SU-DHL-6 (cell line): ENCODE measurements at regions not wholly inside any gene's neighbourhood (a gene's known extent, or its start where the extent isn't known, plus 50 kb on each side); places are given as distances from the start of the nearest gene placed in this dataset.

ENCODE experiments used
- H2AFZ ChIP-seq: fragments of 200-600 bp; sonication (generic); 2 replicates; pipeline ENCODE4 v1.6.1; 2014; ENCODE audit warnings: low read depth, mild to moderate bottlenecking, moderate library complexity, mixed read lengths, antibody characterized with exemption, low read length; ENCODE audit not compliant: severe bottlenecking
- H3F3A ChIP-seq: fragments of 200-600 bp; shearing (Covaris generic); 2 replicates; pipeline ENCODE4 v1.6.0; 2016; ENCODE audit warnings: antibody characterized with exemption, mild to moderate bottlenecking; ENCODE audit not compliant: insufficient read depth
- H3K27ac ChIP-seq: fragments of 200-600 bp; sonication (generic); 2 replicates; pipeline ENCODE4 v1.5.1; 2016; ENCODE audit warnings: low read depth, mild to moderate bottlenecking, low read length, moderate library complexity, mixed read lengths
- H3K27me3 ChIP-seq: fragments of 200-600 bp; sonication (generic), shearing (Covaris generic); 2 replicates; pipeline ENCODE4 v1.6.0; 2014; ENCODE audit warnings: mild to moderate bottlenecking, low read length
- H3K36me3 ChIP-seq: fragments of 200-600 bp; sonication (generic); 2 replicates; pipeline ENCODE4 v1.6.1; 2014; ENCODE audit warnings: mild to moderate bottlenecking, low read length, mixed read lengths
- H3K4me2 ChIP-seq: fragments of 300-600, 200-600 bp; shearing (Covaris generic), sonication (generic); 2 replicates; pipeline ENCODE4 v1.6.0; 2014; ENCODE audit warnings: low read length, low read depth, mild to moderate bottlenecking; ENCODE audit not compliant: poor library complexity, severe bottlenecking
- H3K4me3 ChIP-seq: fragments of 200-600 bp; sonication (generic); 2 replicates; pipeline ENCODE4 v1.5.1; 2014; ENCODE audit warnings: antibody characterized with exemption, low read length, mild to moderate bottlenecking, mixed read lengths; ENCODE audit not compliant: insufficient read depth, poor library complexity, severe bottlenecking
- H3K79me2 ChIP-seq: fragments of 200-600 bp; sonication (generic); 2 replicates; pipeline ENCODE4 v1.6.1; 2014; ENCODE audit warnings: mild to moderate bottlenecking, low read length, moderate library complexity; ENCODE audit not compliant: insufficient read depth
- H3K9ac ChIP-seq: fragments of 200-600 bp; sonication (generic); 2 replicates; pipeline ENCODE4 v1.7.0; 2014; ENCODE audit warnings: mild to moderate bottlenecking, low read length
- H3K9me2 ChIP-seq: fragments of 200-600 bp; sonication (generic); replicated peaks from 2 replicates; pipeline ENCODE4 v1.6.1; 2014; ENCODE audit warnings: low read length; ENCODE audit not compliant: insufficient read depth
- H3K9me3 ChIP-seq: fragments of 200-600 bp; sonication (generic); 2 replicates; pipeline ENCODE4 v1.6.1; 2014; ENCODE audit warnings: low read length, mixed read lengths; ENCODE audit not compliant: insufficient read depth
- H4K20me1 ChIP-seq: fragments of 200-600 bp; sonication (generic); 2 replicates; pipeline ENCODE4 v1.6.1; 2014; ENCODE audit warnings: low read depth, mild to moderate bottlenecking, antibody characterized with exemption, low read length, moderate library complexity, mixed read lengths
- CTCF ChIP-seq: fragments of 200-600 bp; sonication (generic); IDR thresholded peaks from one replicate; pipeline ENCODE4 v1.5.1; 2017; ENCODE audit warnings: antibody characterized with exemption, mild to moderate bottlenecking, low read length, moderate library complexity; ENCODE audit not compliant: insufficient read depth, poor library complexity, severe bottlenecking
- EZH2phosphoT487 ChIP-seq: fragments of 200-600 bp; sonication (generic), shearing (Covaris generic); conservative IDR thresholded peaks from 2 replicates; pipeline ENCODE4 v1.6.1; 2018; ENCODE audit warnings: mild to moderate bottlenecking, antibody characterized with exemption, low read length, moderate library complexity, mixed read lengths

DNA sequence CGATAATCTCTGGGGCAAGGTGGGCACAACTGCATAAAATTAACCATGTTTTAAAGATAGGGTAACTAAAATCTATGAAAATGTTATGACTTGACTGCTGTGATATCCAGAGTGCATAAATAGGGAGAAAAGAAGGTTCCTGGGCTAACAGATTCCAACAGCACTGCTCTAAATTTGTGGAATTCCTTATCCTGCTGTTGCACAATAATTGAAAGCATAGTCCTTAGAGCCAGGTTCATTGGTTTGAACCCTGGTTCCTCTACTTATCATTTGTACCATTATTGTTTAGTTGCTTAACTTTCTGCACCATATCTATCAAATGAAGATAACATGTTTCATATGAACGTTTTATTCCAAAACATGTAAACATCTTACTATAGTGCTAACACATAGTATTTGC lies 219.0 kb downstream of the NUF2 start:
- no peaks in the 10 kb centered on the region for H3K36me3 ChIP-seq

GRCh38 chr1:163544441-163544840 lies 222.7 kb downstream of the NUF2 start:
- no peaks in the 10 kb centered on the region for H3K9me2 ChIP-seq
- H3K27ac ChIP-seq: no peak overlapping the region
- H3K27me3 ChIP-seq: no peaks in the 10 kb centered on the region
- H4K20me1 ChIP-seq: no peaks in the 10 kb centered on the region
- H3K9me3 ChIP-seq: no peaks in the 10 kb centered on the region
- no peak for TF ChIP-seq CTCF
- no peak for TF ChIP-seq EZH2phosphoT487
- no peak overlapping the region for H3K4me2 ChIP-seq
- H3K4me3 ChIP-seq: no peak overlapping the region
- no peaks in the 10 kb centered on the region for H3K36me3 ChIP-seq
- H3K79me2 ChIP-seq: no peaks in the 10 kb centered on the region
- H3F3A ChIP-seq: no peaks in the 10 kb centered on the region
- no peak overlapping the region for H2AFZ ChIP-seq
- H3K9ac ChIP-seq: no peak overlapping the region

More for the DNA sequence above, 219.0 kb downstream of the NUF2 start:
- Histone ChIP-seq H3K4me3 (no peak overlapping the region), H3K4me2 (no peak overlapping the region), H2AFZ (no peak overlapping the region), H3K9me3 (no peaks in the 10 kb centered on the region), H3K9ac (no peak overlapping the region), H3K9me2 (no peaks in the 10 kb centered on the region), H4K20me1 (no peaks in the 10 kb centered on the region), H3K79me2 (no peaks in the 10 kb centered on the region), H3F3A (no peaks in the 10 kb centered on the region), H3K27ac (no peak overlapping the region), H3K27me3 (no peaks in the 10 kb centered on the region)
- no peak for TF ChIP-seq EZH2phosphoT487

GRCh38 chr1:163558162-163558561 lies 236.4 kb downstream of the NUF2 start:
- TF ChIP-seq EZH2phosphoT487: no peak
- TF ChIP-seq CTCF: no peak
- H4K20me1 ChIP-seq: no peaks in the 10 kb centered on the region
- no peaks in the 10 kb centered on the region for H3F3A ChIP-seq
- H3K4me3 ChIP-seq: no peak overlapping the region
- H3K9me2 ChIP-seq: no peaks in the 10 kb centered on the region
- no peak overlapping the region for H3K27ac ChIP-seq
- H3K27me3 ChIP-seq: no peaks in the 10 kb centered on the region
- no peak overlapping the region for H3K9ac ChIP-seq
- no peaks in the 10 kb centered on the region for H3K79me2 ChIP-seq
- no peak overlapping the region for H2AFZ ChIP-seq
- no peak overlapping the region for H3K4me2 ChIP-seq
- no peaks in the 10 kb centered on the region for H3K9me3 ChIP-seq
- no peaks in the 10 kb centered on the region for H3K36me3 ChIP-seq

- Histone ChIP-seq H2AFZ (no peak overlapping the region), H4K20me1 (no peaks in the 10 kb centered on the region), H3K36me3 (0 out of 2 replicates have a peak, but pooled peaks cover 2% of the 10 kb centered on the region), H3K9ac (no peak overlapping the region), H3K27ac (no peak overlapping the region), H3K79me2 (no peaks in the 10 kb centered on the region), H3F3A (no peaks in the 10 kb centered on the region), H3K4me3 (no peak overlapping the region), H3K9me3 (no peaks in the 10 kb centered on the region), H3K27me3 (no peaks in the 10 kb centered on the region), H3K4me2 (no peak overlapping the region), H3K9me2 (no peaks in the 10 kb centered on the region)
- TF ChIP-seq EZH2phosphoT487 (no peak), CTCF (no peak)
Measured at GRCh38 chr1:163561580-163562295, 240.0 kb downstream of the NUF2 start.
